Osteoblast (primary cell): ENCODE measurements at regions not wholly inside any gene's neighbourhood (a gene's known extent, or its start where the extent isn't known, plus 50 kb on each side); places are given as distances from the start of the nearest gene placed in this dataset.

Experiments used
- DNase-seq: peaks from one replicate; pipeline ENCODE4 v3.0.0; 2011; ENCODE audit warnings: low spot score, mixed read lengths; ENCODE audit not compliant: insufficient read length; ENCODE audit errors: missing footprints
- H2AFZ ChIP-seq: 2 replicates; pipeline ENCODE4 v1.6.0; 2011; ENCODE audit warnings: mild to moderate bottlenecking, low read length
- H3K27ac ChIP-seq: 2 replicates; pipeline ENCODE4 v1.5.1; 2011; ENCODE audit warnings: mild to moderate bottlenecking, low read depth, low read length, moderate library complexity
- H3K27me3 ChIP-seq: 2 replicates; pipeline ENCODE4 v1.6.0; 2012; ENCODE audit warnings: mild to moderate bottlenecking, control low read depth, inconsistent platforms, low read length, moderate library complexity; ENCODE audit not compliant: insufficient read depth
- H3K36me3 ChIP-seq: 2 replicates; pipeline ENCODE4 v1.5.1; 2011; ENCODE audit warnings: mild to moderate bottlenecking, low read length, control low read depth, moderate library complexity; ENCODE audit not compliant: insufficient read depth
- H3K4me1 ChIP-seq: 2 replicates; pipeline ENCODE4 v1.5.1; 2011; ENCODE audit warnings: mild to moderate bottlenecking, low read length, control low read depth, moderate library complexity; ENCODE audit not compliant: insufficient read depth
- H3K4me2 ChIP-seq: 2 replicates; pipeline ENCODE4 v1.6.0; 2011; ENCODE audit warnings: mild to moderate bottlenecking, low read length; ENCODE audit not compliant: insufficient read depth
- H3K4me3 ChIP-seq: fragments of 200-600 bp; sonication (generic); 3 replicates; pipeline ENCODE4 v1.5.1; 2012; ENCODE audit warnings: mild to moderate bottlenecking, low read length, inconsistent platforms; ENCODE audit not compliant: insufficient read depth
- H3K79me2 ChIP-seq: 2 replicates; pipeline ENCODE4 v1.6.0; 2012; ENCODE audit warnings: mild to moderate bottlenecking, low read length, control low read depth, inconsistent platforms; ENCODE audit not compliant: insufficient read depth
- H3K9me3 ChIP-seq: 2 replicates; pipeline ENCODE4 v1.5.1; 2011; ENCODE audit warnings: low read depth, low read length, control low read depth
- H4K20me1 ChIP-seq: 2 replicates; pipeline ENCODE4 v1.6.0; 2012; ENCODE audit warnings: mild to moderate bottlenecking, low read length, control low read depth; ENCODE audit not compliant: insufficient read depth
- TF ChIP-seq, protein P1 (sequence below): IDR thresholded peaks from 2 replicates; pipeline ENCODE4 v1.5.1; 2011; ENCODE audit warnings: mild to moderate bottlenecking, low read depth, low read length, moderate library complexity; ENCODE audit errors: extremely low read depth

DNA sequence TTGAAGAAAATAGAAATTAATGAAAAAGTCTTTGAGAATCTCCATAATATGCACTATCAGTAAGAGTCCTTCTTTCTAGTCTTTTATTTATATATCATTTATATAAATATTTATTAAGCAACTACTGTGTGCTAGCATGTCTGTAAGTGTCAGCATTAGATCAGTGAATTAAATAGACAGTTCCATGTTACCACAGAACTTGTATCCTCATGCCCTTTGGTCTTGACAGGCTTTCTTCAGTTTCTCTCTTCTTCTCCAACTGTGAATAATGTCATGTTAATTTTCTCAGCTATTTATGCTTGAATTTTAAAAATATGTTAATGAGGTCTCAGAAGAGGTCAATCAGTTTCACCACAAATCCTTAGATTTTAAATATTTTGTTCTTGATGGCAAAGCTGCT, 389.6 kb upstream of the TRAM1L1 start:
- H3K4me2 ChIP-seq: no peak overlapping the region
- no peaks in the 10 kb centered on the region for H3K79me2 ChIP-seq
- no peaks in the 10 kb centered on the region for H3K36me3 ChIP-seq
- no peak overlapping the region for H3K4me3 ChIP-seq
- TF ChIP-seq, protein P1, sequence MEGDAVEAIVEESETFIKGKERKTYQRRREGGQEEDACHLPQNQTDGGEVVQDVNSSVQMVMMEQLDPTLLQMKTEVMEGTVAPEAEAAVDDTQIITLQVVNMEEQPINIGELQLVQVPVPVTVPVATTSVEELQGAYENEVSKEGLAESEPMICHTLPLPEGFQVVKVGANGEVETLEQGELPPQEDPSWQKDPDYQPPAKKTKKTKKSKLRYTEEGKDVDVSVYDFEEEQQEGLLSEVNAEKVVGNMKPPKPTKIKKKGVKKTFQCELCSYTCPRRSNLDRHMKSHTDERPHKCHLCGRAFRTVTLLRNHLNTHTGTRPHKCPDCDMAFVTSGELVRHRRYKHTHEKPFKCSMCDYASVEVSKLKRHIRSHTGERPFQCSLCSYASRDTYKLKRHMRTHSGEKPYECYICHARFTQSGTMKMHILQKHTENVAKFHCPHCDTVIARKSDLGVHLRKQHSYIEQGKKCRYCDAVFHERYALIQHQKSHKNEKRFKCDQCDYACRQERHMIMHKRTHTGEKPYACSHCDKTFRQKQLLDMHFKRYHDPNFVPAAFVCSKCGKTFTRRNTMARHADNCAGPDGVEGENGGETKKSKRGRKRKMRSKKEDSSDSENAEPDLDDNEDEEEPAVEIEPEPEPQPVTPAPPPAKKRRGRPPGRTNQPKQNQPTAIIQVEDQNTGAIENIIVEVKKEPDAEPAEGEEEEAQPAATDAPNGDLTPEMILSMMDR: no peak
- no peak overlapping the region for H3K27ac ChIP-seq
- no peaks in the 10 kb centered on the region for H3K4me1 ChIP-seq
- no peaks in the 10 kb centered on the region for H4K20me1 ChIP-seq
- no peak for DNase-seq
- no peak overlapping the region for H2AFZ ChIP-seq
- no peaks in the 10 kb centered on the region for H3K27me3 ChIP-seq
- no peaks in the 10 kb centered on the region for H3K9me3 ChIP-seq

- H3K4me2 ChIP-seq: no peak overlapping the region
- no peaks in the 10 kb centered on the region for H3K4me1 ChIP-seq
- TF ChIP-seq, protein P1: no peak
- no peak overlapping the region for H2AFZ ChIP-seq
- no peaks in the 10 kb centered on the region for H4K20me1 ChIP-seq
- H3K4me3 ChIP-seq: no peak overlapping the region
- no peaks in the 10 kb centered on the region for H3K36me3 ChIP-seq
- no peak overlapping the region for H3K27ac ChIP-seq
- DNase-seq: no peak
- no peaks in the 10 kb centered on the region for H3K9me3 ChIP-seq
- H3K79me2 ChIP-seq: no peaks in the 10 kb centered on the region
- H3K27me3 ChIP-seq: no peaks in the 10 kb centered on the region
Measured at GRCh38 chr4:117477925-117478324, 392.5 kb upstream of the TRAM1L1 start.

GRCh38 chr4:117478702-117479101, 393.3 kb upstream of the TRAM1L1 start:
- Histone ChIP-seq H3K79me2 (no peaks in the 10 kb centered on the region), H3K27ac (no peak overlapping the region), H3K4me1 (no peaks in the 10 kb centered on the region), H3K36me3 (no peaks in the 10 kb centered on the region), H3K4me3 (no peak overlapping the region), H3K27me3 (no peaks in the 10 kb centered on the region), H3K4me2 (no peak overlapping the region), H4K20me1 (no peaks in the 10 kb centered on the region), H3K9me3 (no peaks in the 10 kb centered on the region), H2AFZ (no peak overlapping the region)
- no peak for DNase-seq
- TF ChIP-seq, protein P1: no peak

DNA sequence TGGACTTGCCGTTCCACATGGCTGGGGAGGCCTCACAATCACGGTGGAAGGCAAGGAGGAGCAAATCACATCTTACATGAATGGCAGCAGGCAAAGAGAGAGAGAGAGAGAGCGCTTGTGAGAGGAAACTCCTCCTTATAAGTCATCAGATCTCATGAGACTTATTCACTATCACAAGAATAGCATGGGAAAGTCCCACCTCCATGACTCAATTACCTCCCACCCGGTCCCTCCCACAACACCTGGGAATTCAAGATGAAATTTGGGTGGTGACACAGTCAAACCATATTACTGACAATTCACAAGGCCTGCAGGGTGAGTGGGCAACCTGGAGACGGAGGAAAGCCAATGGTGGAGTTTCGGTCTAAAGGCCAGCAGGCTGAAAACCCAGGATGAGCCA, 394.3 kb upstream of the TRAM1L1 start:
- no peak overlapping the region for H3K4me2 ChIP-seq
- no peaks in the 10 kb centered on the region for H3K79me2 ChIP-seq
- no peak for DNase-seq
- no peak overlapping the region for H3K4me3 ChIP-seq
- H3K9me3 ChIP-seq: no peaks in the 10 kb centered on the region
- TF ChIP-seq, protein P1: no peak
- H4K20me1 ChIP-seq: no peaks in the 10 kb centered on the region
- no peaks in the 10 kb centered on the region for H3K27me3 ChIP-seq
- no peaks in the 10 kb centered on the region for H3K4me1 ChIP-seq
- no peak overlapping the region for H2AFZ ChIP-seq
- no peak overlapping the region for H3K27ac ChIP-seq
- no peaks in the 10 kb centered on the region for H3K36me3 ChIP-seq
